Gastrocnemius medialis (tissue), 4 donors: ENCODE measurements at regions not wholly inside any gene's neighbourhood (a gene's known extent, or its start where the extent isn't known, plus 50 kb on each side); places are given as distances from the start of the nearest gene placed in this dataset.

ENCODE experiments used
- ATAC-seq, 2 donors: fragments of 150-250 bp; one replicate each; pipeline ENCODE4 v1.9.1; 2016
- DNase-seq, 2 donors: peaks; one replicate each; pipeline ENCODE4 v3.0.0-alpha.2; 2019
- H3K27ac ChIP-seq, 4 donors: fragments of 200-600 bp; sonication (generic); 1 replicate in 1 of 4; 2 replicates in 3 of 4; pipeline ENCODE4 v1.5.1; 2016 to 2018; ENCODE audit warnings: mild to moderate bottlenecking in 2 of 4, moderate library complexity in 1 of 4
- H3K27me3 ChIP-seq, 3 donors: fragments of 200-600 bp; sonication (generic) in 2 of 3; 1 replicate in 1 of 3; 2 replicates in 2 of 3; pipeline versions ENCODE4 v1.5.1 to v1.6.0; 2016 to 2019; ENCODE audit warnings: mild to moderate bottlenecking in 1 of 3, moderate library complexity in 1 of 3
- H3K36me3 ChIP-seq, 2 donors: fragments of 200-600 bp; sonication (generic) in 1 of 2; one replicate each; pipeline ENCODE4 v1.5.1; 2017 to 2018
- H3K4me1 ChIP-seq, 2 donors: fragments of 200-600 bp; sonication (generic) in 1 of 2; one replicate each; pipeline ENCODE4 v1.5.1; 2016 to 2017; ENCODE audit warnings: mild to moderate bottlenecking in 2 of 2
- H3K4me3 ChIP-seq, 4 donors: fragments of 200-600 bp; sonication (generic) in 3 of 4; 1 replicate in 1 of 4; 2 replicates in 3 of 4; pipeline ENCODE4 v1.5.1; 2016 to 2019; ENCODE audit warnings: mild to moderate bottlenecking in 2 of 4
- H3K9me3 ChIP-seq, 3 donors: fragments of 200-600 bp; sonication (generic) in 2 of 3; 1 replicate in 1 of 3; 2 replicates in 2 of 3; pipeline ENCODE4 v1.5.1; 2016 to 2019
- POLR2A ChIP-seq, 2 donors: fragments of 450-650 bp; IDR thresholded peaks; one replicate each; pipeline ENCODE4 v1.6.1; 2017; ENCODE audit warnings: antibody characterized with exemption in 2 of 2, mild to moderate bottlenecking in 2 of 2, moderate library complexity in 2 of 2
- in situ Hi-C, 4 donors: fragments of 200-750 bp; cut with MboI; loops; one replicate each; pipeline versions ENCODE4 v1.15.0 to v1.8.0; 2017; ENCODE audit warnings: low sequenced_read_pairs in 4 of 4
- intact Hi-C: fragments of 100-400 bp; cut with DNase I; formaldehyde crosslinking; loops from one replicate; pipeline ENCODE4 v1.15.1; 2023; ENCODE audit warnings: low total_unique reads
- TF ChIP-seq, protein P1 (sequence below), 5 experiments: fragments of 450-650 bp in 3 of 5; fragments of 200-600 bp in 2 of 5; sonication (generic) in 2 of 5; IDR thresholded peaks in 4 of 5; conservative IDR thresholded peaks in 1 of 5; 1 replicate in 4 of 5; 2 replicates in 1 of 5; pipeline ENCODE4 v1.5.1; 2016 to 2019; ENCODE audit warnings: antibody characterized with exemption in 5 of 5, mild to moderate bottlenecking in 3 of 5, moderate library complexity in 3 of 5

DNA sequence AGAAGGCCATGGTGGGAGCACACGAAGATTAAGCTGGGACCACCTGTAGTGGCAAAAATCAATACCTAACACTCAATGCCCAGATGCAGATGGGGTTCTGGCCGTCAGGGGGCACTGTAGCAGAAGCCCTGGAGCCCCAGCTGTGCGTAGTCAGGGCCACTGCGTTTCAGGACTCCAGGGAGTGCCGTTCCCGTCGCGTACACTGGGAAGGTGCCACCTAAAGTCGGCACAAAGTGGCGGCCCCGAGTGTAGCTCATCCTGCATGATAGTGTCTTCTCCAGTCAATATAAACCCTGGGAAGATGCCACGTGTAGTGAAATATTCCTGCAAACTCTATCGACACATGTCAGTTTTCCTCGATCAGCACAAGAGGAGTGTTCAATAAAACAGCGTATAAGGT, 123.8 kb upstream of the NTM start:
- H3K9me3 ChIP-seq, result no peaks in the 10 kb centered on the region
- intact Hi-C loops (loop anchor here (2.0 kb wide), 1 partner anchor 426 kb away; no protein-coding TSS in a partner anchor), in situ Hi-C loops (no loop called here)
- H3K4me1 ChIP-seq, result no peaks in the 10 kb centered on the region
- peaks cover 0 to 3% (median 0%) of the 10 kb centered on the region in 3 donors for H3K27me3 ChIP-seq
- no peaks in the 10 kb centered on the region for H3K36me3 ChIP-seq
- ATAC-seq (no peak), DNase-seq (no peak)
- no peak overlapping the region for H3K27ac ChIP-seq
- H3K4me3 ChIP-seq, result no peak overlapping the region
- TF ChIP-seq POLR2A (IDR thresholded peaks at IDR 0.05), result no peak
- TF ChIP-seq, protein P1, sequence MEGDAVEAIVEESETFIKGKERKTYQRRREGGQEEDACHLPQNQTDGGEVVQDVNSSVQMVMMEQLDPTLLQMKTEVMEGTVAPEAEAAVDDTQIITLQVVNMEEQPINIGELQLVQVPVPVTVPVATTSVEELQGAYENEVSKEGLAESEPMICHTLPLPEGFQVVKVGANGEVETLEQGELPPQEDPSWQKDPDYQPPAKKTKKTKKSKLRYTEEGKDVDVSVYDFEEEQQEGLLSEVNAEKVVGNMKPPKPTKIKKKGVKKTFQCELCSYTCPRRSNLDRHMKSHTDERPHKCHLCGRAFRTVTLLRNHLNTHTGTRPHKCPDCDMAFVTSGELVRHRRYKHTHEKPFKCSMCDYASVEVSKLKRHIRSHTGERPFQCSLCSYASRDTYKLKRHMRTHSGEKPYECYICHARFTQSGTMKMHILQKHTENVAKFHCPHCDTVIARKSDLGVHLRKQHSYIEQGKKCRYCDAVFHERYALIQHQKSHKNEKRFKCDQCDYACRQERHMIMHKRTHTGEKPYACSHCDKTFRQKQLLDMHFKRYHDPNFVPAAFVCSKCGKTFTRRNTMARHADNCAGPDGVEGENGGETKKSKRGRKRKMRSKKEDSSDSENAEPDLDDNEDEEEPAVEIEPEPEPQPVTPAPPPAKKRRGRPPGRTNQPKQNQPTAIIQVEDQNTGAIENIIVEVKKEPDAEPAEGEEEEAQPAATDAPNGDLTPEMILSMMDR (IDR thresholded peaks at IDR 0.05 in 4 of 5, conservative IDR thresholded peaks at IDR 0.05 in 1 of 5), result peak in 1 of 5 experiments; percentile 22

DNA sequence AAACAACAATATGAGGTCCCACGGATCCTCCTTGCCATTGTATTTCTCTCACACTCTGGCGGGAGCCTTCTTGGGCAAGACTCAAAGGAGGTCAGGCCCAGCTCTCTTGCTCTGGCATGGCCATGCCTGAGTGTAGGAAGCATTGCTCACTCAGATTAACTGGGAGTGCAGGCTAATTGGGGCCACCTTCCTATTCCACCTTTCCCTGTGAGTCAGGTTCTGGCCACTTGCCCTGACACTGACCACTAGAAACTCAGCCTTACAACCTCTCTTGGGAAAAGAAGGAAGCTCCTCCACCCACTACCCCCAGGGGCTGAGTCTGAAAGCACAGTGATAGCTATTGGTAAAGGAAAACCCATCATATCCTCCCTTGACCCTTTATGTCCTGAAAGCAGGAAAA, 121.8 kb upstream of the NTM start:
- H3K27ac ChIP-seq, result no peak overlapping the region
- no peaks in the 10 kb centered on the region for H3K9me3 ChIP-seq
- H3K27me3 ChIP-seq, result peaks cover 0 to 3% (median 0%) of the 10 kb centered on the region in 3 donors
- ATAC-seq, result no peak
- TF ChIP-seq, protein P1 (IDR thresholded peaks at IDR 0.05 in 4 of 5, conservative IDR thresholded peaks at IDR 0.05 in 1 of 5), result no peak
- TF ChIP-seq POLR2A (IDR thresholded peaks at IDR 0.05), result no peak
- in situ Hi-C loops (no loop called here), intact Hi-C loops (no loop called here)
- no peaks in the 10 kb centered on the region for H3K36me3 ChIP-seq
- no peaks in the 10 kb centered on the region for H3K4me1 ChIP-seq
- no peak overlapping the region for H3K4me3 ChIP-seq
- no peak for DNase-seq

DNA sequence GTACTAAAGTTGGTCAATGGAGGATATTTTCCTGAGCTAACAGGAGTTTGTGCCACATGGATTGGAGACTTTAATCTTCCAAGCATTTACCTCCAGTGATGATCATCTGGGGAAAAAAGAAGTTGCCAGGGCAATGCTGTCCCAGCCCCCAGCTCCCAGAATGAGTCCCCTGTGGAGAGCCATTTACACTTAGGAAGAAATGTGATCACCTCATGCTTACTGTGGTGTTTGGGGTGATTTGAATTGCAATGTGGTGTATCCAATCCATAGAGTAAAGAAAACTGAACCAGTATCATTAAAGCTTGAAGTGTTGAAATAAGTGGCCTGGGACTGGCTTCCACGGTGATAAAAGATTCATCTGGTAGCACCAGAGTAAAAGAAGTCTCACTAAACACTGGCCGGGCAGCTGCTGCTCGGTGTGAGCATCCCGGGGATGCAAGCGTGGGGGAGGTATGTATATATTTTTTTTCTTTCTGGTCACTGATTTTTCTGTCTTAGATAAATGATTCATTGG, 117.2 kb upstream of the NTM start:
- no peaks in the 10 kb centered on the region for H3K4me1 ChIP-seq
- DNase-seq (no peak), ATAC-seq (no peak)
- intact Hi-C loops (no loop called here), in situ Hi-C loops (no loop called here)
- TF ChIP-seq, protein P1 (IDR thresholded peaks at IDR 0.05 in 4 of 5, conservative IDR thresholded peaks at IDR 0.05 in 1 of 5), result no peak
- no peak for TF ChIP-seq POLR2A (IDR thresholded peaks at IDR 0.05)
- no peak overlapping the region for H3K4me3 ChIP-seq
- no peaks in the 10 kb centered on the region for H3K27me3 ChIP-seq
- no peaks in the 10 kb centered on the region for H3K36me3 ChIP-seq
- H3K27ac ChIP-seq, result no peak overlapping the region
- no peaks in the 10 kb centered on the region for H3K9me3 ChIP-seq

DNA sequence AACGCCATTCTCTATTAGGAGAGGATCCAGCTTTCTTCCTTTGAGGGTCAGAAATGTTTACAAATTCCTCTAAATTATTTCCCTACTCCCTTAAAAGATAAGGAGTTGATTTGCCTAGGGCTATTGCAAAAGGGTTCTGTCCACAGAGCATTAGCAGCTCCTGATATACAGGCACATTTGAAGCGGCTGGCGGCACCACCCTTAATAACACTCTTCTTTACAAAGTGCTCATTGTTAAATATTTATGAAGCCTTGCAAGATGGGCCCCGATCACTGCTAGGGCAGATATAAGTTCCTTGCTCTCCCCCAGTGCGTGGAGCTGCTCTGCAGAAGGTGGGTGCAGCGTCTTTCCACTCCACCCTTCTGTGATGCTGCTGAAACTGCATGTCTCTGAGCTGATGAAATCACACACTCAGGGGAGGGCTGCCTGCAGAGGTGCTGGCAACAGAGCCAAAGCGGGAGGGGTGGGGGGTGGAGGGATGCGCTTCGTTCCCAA, 116.7 kb upstream of the NTM start:
- no peak for DNase-seq
- Histone ChIP-seq H3K27me3 (no peaks in the 10 kb centered on the region), H3K9me3 (no peaks in the 10 kb centered on the region), H3K4me1 (no peaks in the 10 kb centered on the region), H3K4me3 (no peak overlapping the region), H3K36me3 (no peaks in the 10 kb centered on the region), H3K27ac (no peak overlapping the region)
- no peak for ATAC-seq
- no peak for TF ChIP-seq POLR2A (IDR thresholded peaks at IDR 0.05)
- TF ChIP-seq, protein P1 (IDR thresholded peaks at IDR 0.05 in 4 of 5, conservative IDR thresholded peaks at IDR 0.05 in 1 of 5), result no peak
- in situ Hi-C loops (no loop called here), intact Hi-C loops (no loop called here)

DNA sequence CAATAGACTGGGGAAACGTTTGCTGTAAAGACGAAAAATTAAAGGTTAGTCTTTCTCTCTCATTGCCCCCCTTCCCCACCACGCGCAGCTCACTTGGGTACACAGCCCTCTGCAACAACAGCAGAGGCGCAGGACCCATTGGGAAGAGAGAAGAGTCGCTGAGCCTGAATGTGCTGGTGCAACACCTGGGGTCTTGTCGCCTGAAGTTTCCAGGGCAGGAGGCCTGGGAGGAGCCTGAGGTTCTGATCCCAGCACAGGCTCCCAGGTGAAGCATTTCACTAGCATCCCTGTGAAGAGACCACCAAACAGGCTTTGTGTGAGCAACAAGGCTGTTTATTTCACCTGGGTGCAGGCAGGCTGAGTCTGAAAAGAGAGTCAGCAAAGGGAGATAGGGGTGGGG, 116.2 kb upstream of the NTM start:
- Histone ChIP-seq H3K4me1 (no peaks in the 10 kb centered on the region), H3K4me3 (no peak overlapping the region), H3K27me3 (no peaks in the 10 kb centered on the region), H3K27ac (no peak overlapping the region), H3K9me3 (no peaks in the 10 kb centered on the region), H3K36me3 (no peaks in the 10 kb centered on the region)
- intact Hi-C loops (no loop called here), in situ Hi-C loops (no loop called here)
- no peak for ATAC-seq
- TF ChIP-seq POLR2A (IDR thresholded peaks at IDR 0.05), result no peak
- TF ChIP-seq, protein P1 (IDR thresholded peaks at IDR 0.05 in 4 of 5, conservative IDR thresholded peaks at IDR 0.05 in 1 of 5), result no peak
- DNase-seq, result no peak
